ENCODE measurements at regions not wholly inside any gene's neighbourhood (a gene's known extent, or its start where the extent isn't known, plus 50 kb on each side); places are given as distances from the start of the nearest gene placed in this dataset.

GRCh38 chr20:59495894-59496510, 108.3 kb upstream of the PHACTR3 start:
- H3K9ac ChIP-seq (ENCODE audit: low read length): no peak overlapping the region
- no peak overlapping the region for H3K4me3 ChIP-seq (ENCODE audit: low read length)

GRCh38 chr20:59498291-59498690, 106.0 kb upstream of the PHACTR3 start:
- Histone ChIP-seq H3K27ac (ENCODE audit: low read depth, low read length) (no peak overlapping the region), H3K9ac (ENCODE audit: low read length) (no peak overlapping the region), H3K36me3 (ENCODE audit: control insufficient read depth, insufficient read depth, low read length) (no peaks in the 10 kb centered on the region), H3K4me1 (ENCODE audit: control insufficient read depth, insufficient read depth, low read length) (no peaks in the 10 kb centered on the region), H3K27me3 (ENCODE audit: control insufficient read depth, insufficient read depth, low read length) (peaks cover 2% of the 10 kb centered on the region), H3K4me3 (ENCODE audit: low read length) (no peak overlapping the region)

More at GRCh38 chr20:59495894-59496510, 108.3 kb upstream of the PHACTR3 start:
- peaks cover 2% of the 10 kb centered on the region for H3K27me3 ChIP-seq (ENCODE audit: control insufficient read depth, insufficient read depth, low read length)
- H3K36me3 ChIP-seq (ENCODE audit: control insufficient read depth, insufficient read depth, low read length): no peaks in the 10 kb centered on the region
- no peak overlapping the region for H3K27ac ChIP-seq (ENCODE audit: low read depth, low read length)
- no peaks in the 10 kb centered on the region for H3K4me1 ChIP-seq (ENCODE audit: control insufficient read depth, insufficient read depth, low read length)

- H3K27ac ChIP-seq (ENCODE audit: low read depth, low read length): no peak overlapping the region
- H3K27me3 ChIP-seq (ENCODE audit: control insufficient read depth, insufficient read depth, low read length): peaks cover 2% of the 10 kb centered on the region
- no peaks in the 10 kb centered on the region for H3K36me3 ChIP-seq (ENCODE audit: control insufficient read depth, insufficient read depth, low read length)
- H3K4me1 ChIP-seq (ENCODE audit: control insufficient read depth, insufficient read depth, low read length): no peaks in the 10 kb centered on the region
- H3K9ac ChIP-seq (ENCODE audit: low read length): no peak overlapping the region
- H3K4me3 ChIP-seq (ENCODE audit: low read length): no peak overlapping the region
Measured at GRCh38 chr20:59499863-59500262, 104.5 kb upstream of the PHACTR3 start.

DNA sequence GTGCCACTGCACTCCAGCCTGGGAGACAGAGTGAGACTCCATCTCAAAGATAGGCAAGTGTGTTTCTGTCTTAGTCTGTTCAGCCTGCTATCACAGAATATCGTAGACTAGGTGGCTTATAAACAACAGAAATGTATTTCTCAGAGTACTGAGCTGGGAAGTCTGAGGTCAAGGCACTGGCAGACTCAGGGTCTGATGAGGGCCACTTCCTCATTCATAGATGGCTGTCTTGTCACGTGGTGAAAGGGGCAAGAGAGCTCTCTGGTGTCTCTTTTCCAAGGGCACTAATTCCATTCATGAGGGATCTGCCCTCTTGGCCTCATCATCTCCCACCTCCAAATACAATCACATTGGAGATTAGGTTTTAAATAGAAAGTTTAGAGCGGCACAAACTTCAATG, 95.6 kb upstream of the PHACTR3 start:
- Histone ChIP-seq H3K9ac (ENCODE audit: low read length) (no peak overlapping the region), H3K36me3 (ENCODE audit: control insufficient read depth, insufficient read depth, low read length) (no peaks in the 10 kb centered on the region), H3K4me3 (ENCODE audit: low read length) (no peak overlapping the region)

DNA sequence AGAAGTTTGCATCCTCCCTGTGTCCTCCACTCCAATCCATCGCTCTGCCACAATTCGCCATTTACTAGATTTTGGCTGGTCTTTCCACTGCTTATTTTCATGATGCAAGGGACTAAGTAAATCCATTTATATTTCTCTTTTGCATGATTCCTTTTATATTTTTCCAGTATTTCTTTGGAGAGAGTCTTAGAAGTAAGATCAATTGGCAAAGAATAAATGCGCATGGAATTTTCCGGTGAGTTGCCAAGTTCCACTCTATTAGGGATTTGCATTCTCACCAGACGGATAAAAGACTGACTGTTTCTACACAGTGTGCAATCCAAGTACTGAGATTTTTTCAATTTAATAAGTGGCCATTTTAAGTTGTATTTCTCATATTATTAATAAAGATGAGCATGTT, 91.7 kb upstream of the PHACTR3 start:
- peaks cover 6% of the 10 kb centered on the region for H3K27me3 ChIP-seq (ENCODE audit: control insufficient read depth, insufficient read depth, low read length)

More for the DNA sequence above, 95.6 kb upstream of the PHACTR3 start:
- no peaks in the 10 kb centered on the region for H3K27me3 ChIP-seq (ENCODE audit: control insufficient read depth, insufficient read depth, low read length)
- no peaks in the 10 kb centered on the region for H3K4me1 ChIP-seq (ENCODE audit: control insufficient read depth, insufficient read depth, low read length)
- no peak overlapping the region for H3K27ac ChIP-seq (ENCODE audit: low read depth, low read length)

GRCh38 chr20:59514554-59514953, 89.8 kb upstream of the PHACTR3 start:
- no peaks in the 10 kb centered on the region for H3K4me1 ChIP-seq (ENCODE audit: control insufficient read depth, insufficient read depth, low read length)
- no peak overlapping the region for H3K9ac ChIP-seq (ENCODE audit: low read length)
- no peaks in the 10 kb centered on the region for H3K36me3 ChIP-seq (ENCODE audit: control insufficient read depth, insufficient read depth, low read length)
- H3K27ac ChIP-seq (ENCODE audit: low read depth, low read length): no peak overlapping the region
- no peak overlapping the region for H3K4me3 ChIP-seq (ENCODE audit: low read length)
- peaks cover 8% of the 10 kb centered on the region for H3K27me3 ChIP-seq (ENCODE audit: control insufficient read depth, insufficient read depth, low read length)

More for the DNA sequence above, 91.7 kb upstream of the PHACTR3 start:
- H3K4me3 ChIP-seq (ENCODE audit: low read length): no peak overlapping the region
- H3K27ac ChIP-seq (ENCODE audit: low read depth, low read length): no peak overlapping the region
- no peaks in the 10 kb centered on the region for H3K4me1 ChIP-seq (ENCODE audit: control insufficient read depth, insufficient read depth, low read length)
- H3K36me3 ChIP-seq (ENCODE audit: control insufficient read depth, insufficient read depth, low read length): no peaks in the 10 kb centered on the region
- H3K9ac ChIP-seq (ENCODE audit: low read length): no peak overlapping the region

DNA sequence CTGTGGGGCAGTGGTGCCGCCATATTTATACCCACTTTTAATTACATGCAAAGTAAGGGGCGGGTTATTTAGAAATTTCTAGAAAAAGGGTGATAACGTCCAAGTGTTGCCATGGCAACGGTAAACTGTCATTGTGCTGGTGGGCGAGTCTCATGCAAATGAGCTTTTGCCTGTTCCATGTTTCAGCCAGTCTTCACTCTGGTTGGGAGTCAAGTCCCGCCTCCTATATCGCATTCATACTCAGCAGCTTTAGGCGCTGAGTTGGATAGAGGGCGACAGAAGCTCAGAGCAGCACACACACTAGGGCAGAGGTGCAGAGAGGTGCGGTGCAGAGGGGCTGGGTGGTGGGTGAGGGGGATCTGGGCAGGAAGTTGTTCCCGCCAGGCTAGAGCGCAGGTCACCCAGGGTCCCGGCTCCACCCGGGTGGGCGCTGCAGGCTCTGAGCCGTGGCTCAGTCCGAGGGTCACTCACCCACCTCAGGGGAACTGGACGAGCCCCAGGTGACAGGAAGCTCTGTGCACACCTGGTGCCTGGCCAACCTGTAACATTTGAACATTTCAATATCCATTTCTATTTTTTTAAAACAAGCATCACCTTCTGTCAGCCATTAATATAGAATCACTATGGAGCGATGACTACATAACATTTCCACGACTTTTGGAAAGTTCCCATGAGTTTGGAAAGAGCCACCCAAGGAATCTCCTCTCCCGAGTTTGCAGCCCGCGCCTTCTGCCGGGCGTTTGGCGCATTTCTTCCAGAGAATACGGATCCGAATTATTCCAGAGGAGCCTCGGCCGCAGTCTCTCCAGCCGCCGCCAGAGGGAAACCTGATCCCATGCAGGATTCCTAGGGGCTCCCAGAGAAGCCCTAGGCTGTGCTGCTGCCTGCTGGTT, 89.1 kb upstream of the PHACTR3 start:
- H3K4me3 ChIP-seq (ENCODE audit: low read length): no peak overlapping the region
- H3K27me3 ChIP-seq (ENCODE audit: control insufficient read depth, insufficient read depth, low read length): peaks cover 8% of the 10 kb centered on the region
- H3K36me3 ChIP-seq (ENCODE audit: control insufficient read depth, insufficient read depth, low read length): no peaks in the 10 kb centered on the region

DNA sequence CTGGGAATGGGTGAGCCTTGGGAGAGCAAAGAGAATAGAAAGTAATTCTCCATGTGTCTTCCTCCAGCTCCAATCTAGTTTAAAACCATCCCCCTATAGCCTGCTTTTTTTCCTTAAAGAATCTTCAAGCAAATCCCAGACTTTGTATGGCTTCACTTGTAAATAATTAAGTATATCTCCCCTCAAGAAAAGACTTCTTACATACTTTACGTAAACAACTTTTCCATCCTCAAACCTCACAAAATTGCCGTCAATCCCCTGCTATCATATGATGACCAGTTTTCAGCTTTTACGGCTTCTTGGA, 88.5 kb upstream of the PHACTR3 start:
- no peak overlapping the region for H3K27ac ChIP-seq (ENCODE audit: low read depth, low read length)

More for the DNA sequence above, 89.1 kb upstream of the PHACTR3 start:
- no peak overlapping the region for H3K9ac ChIP-seq (ENCODE audit: low read length)
- H3K27ac ChIP-seq (ENCODE audit: low read depth, low read length): no peak overlapping the region
- H3K4me1 ChIP-seq (ENCODE audit: control insufficient read depth, insufficient read depth, low read length): no peaks in the 10 kb centered on the region

GRCh38 chr20:59518881-59519706, 85.2 kb upstream of the PHACTR3 start:
- Histone ChIP-seq H3K4me3 (ENCODE audit: low read length) (no peak overlapping the region), H3K27ac (ENCODE audit: low read depth, low read length) (no peak overlapping the region), H3K9ac (ENCODE audit: low read length) (no peak overlapping the region), H3K27me3 (ENCODE audit: control insufficient read depth, insufficient read depth, low read length) (peaks cover 8% of the 10 kb centered on the region), H3K4me1 (ENCODE audit: control insufficient read depth, insufficient read depth, low read length) (no peaks in the 10 kb centered on the region), H3K36me3 (ENCODE audit: control insufficient read depth, insufficient read depth, low read length) (no peaks in the 10 kb centered on the region)

More for the DNA sequence above, 88.5 kb upstream of the PHACTR3 start:
- Histone ChIP-seq H3K36me3 (ENCODE audit: control insufficient read depth, insufficient read depth, low read length) (no peaks in the 10 kb centered on the region), H3K27me3 (ENCODE audit: control insufficient read depth, insufficient read depth, low read length) (peaks cover 8% of the 10 kb centered on the region), H3K4me3 (ENCODE audit: low read length) (no peak overlapping the region), H3K9ac (ENCODE audit: low read length) (no peak overlapping the region), H3K4me1 (ENCODE audit: control insufficient read depth, insufficient read depth, low read length) (no peaks in the 10 kb centered on the region)

GRCh38 chr20:59519707-59520014, 84.7 kb upstream of the PHACTR3 start:
- no peaks in the 10 kb centered on the region for H3K36me3 ChIP-seq (ENCODE audit: control insufficient read depth, insufficient read depth, low read length)
- no peaks in the 10 kb centered on the region for H3K4me1 ChIP-seq (ENCODE audit: control insufficient read depth, insufficient read depth, low read length)
- no peak overlapping the region for H3K27ac ChIP-seq (ENCODE audit: low read depth, low read length)
- H3K27me3 ChIP-seq (ENCODE audit: control insufficient read depth, insufficient read depth, low read length): peaks cover 6% of the 10 kb centered on the region
- no peak overlapping the region for H3K4me3 ChIP-seq (ENCODE audit: low read length)
- no peak overlapping the region for H3K9ac ChIP-seq (ENCODE audit: low read length)

- H3K4me3 ChIP-seq (ENCODE audit: low read length): no peak overlapping the region
- no peaks in the 10 kb centered on the region for H3K4me1 ChIP-seq (ENCODE audit: control insufficient read depth, insufficient read depth, low read length)
- no peak overlapping the region for H3K9ac ChIP-seq (ENCODE audit: low read length)
- H3K27ac ChIP-seq (ENCODE audit: low read depth, low read length): no peak overlapping the region
- no peaks in the 10 kb centered on the region for H3K36me3 ChIP-seq (ENCODE audit: control insufficient read depth, insufficient read depth, low read length)
- peaks cover 4% of the 10 kb centered on the region for H3K27me3 ChIP-seq (ENCODE audit: control insufficient read depth, insufficient read depth, low read length)
Measured at GRCh38 chr20:59520814-59521213, 83.5 kb upstream of the PHACTR3 start.

DNA sequence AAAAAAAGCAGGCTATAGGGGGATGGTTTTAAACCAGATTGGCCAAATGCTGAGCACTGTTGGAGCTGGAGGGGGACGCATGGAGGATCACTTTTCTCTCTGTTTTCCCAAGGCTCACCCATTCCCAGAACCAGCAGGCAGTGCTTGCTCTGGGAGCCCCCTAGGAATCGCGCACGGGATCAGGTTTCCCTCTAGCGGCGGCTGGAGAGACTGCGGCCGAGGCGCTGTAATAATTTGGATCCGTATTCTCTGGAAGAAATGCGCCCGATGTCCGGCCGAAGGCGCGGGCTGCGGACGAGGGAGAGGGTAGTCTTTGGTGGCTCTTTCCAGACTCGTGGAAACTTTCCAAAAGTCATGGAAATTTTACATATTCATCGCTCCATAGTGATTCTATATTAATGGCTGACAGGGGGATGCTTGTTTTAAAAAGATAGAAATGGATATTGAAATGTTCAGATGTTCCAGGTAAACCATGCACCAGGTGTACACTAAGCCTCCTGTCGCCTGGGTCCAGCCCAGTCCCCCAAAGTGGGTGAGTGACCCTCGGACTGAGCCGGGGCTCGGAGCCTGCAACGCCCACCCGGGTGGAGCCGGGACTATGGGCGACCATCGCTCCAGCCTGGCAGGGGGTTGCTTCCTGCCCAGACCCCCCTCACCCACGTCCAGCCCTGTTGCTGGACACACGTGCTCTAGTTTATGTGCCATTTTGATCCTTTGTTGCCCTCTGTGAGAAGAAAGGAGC, 78.7 kb upstream of the PHACTR3 start:
- H3K27me3 ChIP-seq (ENCODE audit: control insufficient read depth, insufficient read depth, low read length): peaks cover 13% of the 10 kb centered on the region
- no peak overlapping the region for H3K27ac ChIP-seq (ENCODE audit: low read depth, low read length)
- H3K36me3 ChIP-seq (ENCODE audit: control insufficient read depth, insufficient read depth, low read length): no peaks in the 10 kb centered on the region
- no peak overlapping the region for H3K9ac ChIP-seq (ENCODE audit: low read length)
- H3K4me3 ChIP-seq (ENCODE audit: low read length): no peak overlapping the region
- H3K4me1 ChIP-seq (ENCODE audit: control insufficient read depth, insufficient read depth, low read length): no peaks in the 10 kb centered on the region
